NCI-H1694 treated with DMSO at 0.1 percent for 48 hours (cell line): ENCODE measurements at regions not wholly inside any gene's neighbourhood (a gene's known extent, or its start where the extent isn't known, plus 50 kb on each side); places are given as distances from the start of the nearest gene placed in this dataset.

Experiments
- DNase-seq: peaks from one replicate; lab custom pipeline; 2025; lab: John Stamatoyannopoulos, UW

- no peak for DNase-seq
Measured at GRCh38 chr4:177696438-177696966, 254.3 kb upstream of the AGA start.

GRCh38 chr4:177699365-177700213, 257.4 kb upstream of the AGA start:
- DNase-seq: no peak

GRCh38 chr4:177706916-177707315, 264.7 kb upstream of the AGA start:
- no peak for DNase-seq

GRCh38 chr4:177713454-177713853, 271.2 kb upstream of the AGA start:
- no peak for DNase-seq

GRCh38 chr4:177717407-177717806, 275.2 kb upstream of the AGA start:
- DNase-seq: no peak

- no peak for DNase-seq
Measured at GRCh38 chr4:177718514-177718913, 276.3 kb upstream of the AGA start.

- no peak for DNase-seq
Measured at GRCh38 chr4:177726111-177726510, 283.9 kb upstream of the AGA start.

- DNase-seq: no peak
Measured at GRCh38 chr4:177728361-177729152, 286.3 kb upstream of the AGA start.

- no peak for DNase-seq
Measured at GRCh38 chr4:177729681-177730080, 287.4 kb upstream of the AGA start.

- DNase-seq: no peak
Measured at GRCh38 chr4:177737387-177737940, 295.2 kb upstream of the AGA start.

- DNase-seq: no peak
Measured at GRCh38 chr4:177740563-177740962, 298.3 kb upstream of the AGA start.

- DNase-seq: no peak
Measured at GRCh38 chr4:177759729-177760128, 317.5 kb upstream of the AGA start.

GRCh38 chr4:177761692-177762091, 319.5 kb upstream of the AGA start:
- DNase-seq: no peak

- no peak for DNase-seq
Measured at GRCh38 chr4:177769155-177769554, 326.9 kb upstream of the AGA start.

GRCh38 chr4:177770776-177771175, 328.5 kb upstream of the AGA start:
- no peak for DNase-seq

GRCh38 chr4:177771645-177772044, 329.4 kb upstream of the AGA start:
- no peak for DNase-seq

GRCh38 chr4:177778623-177779022, 336.4 kb upstream of the AGA start:
- no peak for DNase-seq

GRCh38 chr4:177785000-177785399, 342.8 kb upstream of the AGA start:
- no peak for DNase-seq

GRCh38 chr4:177789610-177790009, 347.4 kb upstream of the AGA start:
- no peak for DNase-seq

GRCh38 chr4:177791188-177791587, 349.0 kb upstream of the AGA start:
- DNase-seq: no peak

- no peak for DNase-seq
Measured at GRCh38 chr4:177796841-177797240, 354.6 kb upstream of the AGA start.

- no peak for DNase-seq
Measured at GRCh38 chr4:177798161-177798560, 355.9 kb upstream of the AGA start.

GRCh38 chr4:177802162-177802561, 359.9 kb upstream of the AGA start:
- DNase-seq: no peak
